ENCODE measurements at regions not wholly inside any gene's neighbourhood (a gene's known extent, or its start where the extent isn't known, plus 50 kb on each side); places are given as distances from the start of the nearest gene placed in this dataset.

GRCh38 chr13:111614009-111614408, 293.6 kb downstream of the TEX29 start:
- Mint-ChIP-seq H3K9me3 (no peaks in the 10 kb centered on the region), H3K27ac (no peak overlapping the region), H3K36me3 (ENCODE audit: low read depth) (no peaks in the 10 kb centered on the region), H3K4me1 (no peaks in the 10 kb centered on the region), H3K4me3 (no peak overlapping the region), H3K27me3 (no peaks in the 10 kb centered on the region)
- ATAC-seq (ENCODE audit: low read depth) (no peak), DNase-seq (no peak)
- no peak for TF ChIP-seq CTCF (IDR thresholded peaks at IDR 0.05)
- intact Hi-C loops (cut with micrococcal nuclease) = no loop called here
- CTCF ChIA-PET = no interaction called here
- POLR2A ChIA-PET = no interaction called here

- H3K4me3 Mint-ChIP-seq = no peak overlapping the region
- DNase-seq (no peak), ATAC-seq (ENCODE audit: low read depth) (no peak)
- H3K4me1 Mint-ChIP-seq = no peaks in the 10 kb centered on the region
- ChIA-PET POLR2A (no interaction called here), CTCF (no interaction called here)
- intact Hi-C loops (cut with micrococcal nuclease) = no loop called here
- no peaks in the 10 kb centered on the region for H3K9me3 Mint-ChIP-seq
- no peak overlapping the region for H3K27ac Mint-ChIP-seq
- no peaks in the 10 kb centered on the region for H3K27me3 Mint-ChIP-seq
- TF ChIP-seq CTCF (IDR thresholded peaks at IDR 0.05) = no peak
- H3K36me3 Mint-ChIP-seq (ENCODE audit: low read depth) = no peaks in the 10 kb centered on the region
These were observed 294.2 kb downstream of the TEX29 start for GRCh38 chr13:111614613-111615012.

- intact Hi-C loops (cut with micrococcal nuclease) = no loop called here
- no peak for ATAC-seq (ENCODE audit: low read depth)
- Mint-ChIP-seq H3K27me3 (no peaks in the 10 kb centered on the region), H3K27ac (no peak overlapping the region), H3K4me3 (no peak overlapping the region), H3K4me1 (no peaks in the 10 kb centered on the region), H3K36me3 (ENCODE audit: low read depth) (no peaks in the 10 kb centered on the region), H3K9me3 (no peaks in the 10 kb centered on the region)
- ChIA-PET POLR2A (no interaction called here), CTCF (no interaction called here)
- no peak for DNase-seq
- TF ChIP-seq CTCF (IDR thresholded peaks at IDR 0.05) = no peak
These were observed 295.8 kb downstream of the TEX29 start for GRCh38 chr13:111616203-111616602.

DNA sequence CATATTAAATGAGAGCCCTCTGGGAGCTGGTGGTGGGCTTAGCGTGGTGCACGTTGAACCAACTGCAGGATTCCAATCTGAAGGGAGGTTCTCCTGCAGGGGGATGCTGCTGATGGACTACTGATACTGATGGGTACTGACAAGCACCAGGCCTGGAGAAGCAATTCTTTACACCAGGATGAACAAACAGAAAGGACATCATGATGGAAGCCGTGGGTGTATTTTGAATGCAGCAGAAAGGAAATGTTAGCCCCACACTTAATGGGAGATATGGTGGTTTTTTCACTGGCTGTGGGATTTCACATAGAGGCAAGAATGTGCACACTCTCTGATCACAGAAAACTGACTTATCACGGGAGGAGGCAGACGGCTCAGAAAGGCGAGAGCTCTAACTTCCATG, 299.7 kb downstream of the TEX29 start:
- intact Hi-C loops (cut with micrococcal nuclease) = no loop called here
- no peak overlapping the region for H3K4me3 Mint-ChIP-seq
- POLR2A ChIA-PET = no interaction called here

DNA sequence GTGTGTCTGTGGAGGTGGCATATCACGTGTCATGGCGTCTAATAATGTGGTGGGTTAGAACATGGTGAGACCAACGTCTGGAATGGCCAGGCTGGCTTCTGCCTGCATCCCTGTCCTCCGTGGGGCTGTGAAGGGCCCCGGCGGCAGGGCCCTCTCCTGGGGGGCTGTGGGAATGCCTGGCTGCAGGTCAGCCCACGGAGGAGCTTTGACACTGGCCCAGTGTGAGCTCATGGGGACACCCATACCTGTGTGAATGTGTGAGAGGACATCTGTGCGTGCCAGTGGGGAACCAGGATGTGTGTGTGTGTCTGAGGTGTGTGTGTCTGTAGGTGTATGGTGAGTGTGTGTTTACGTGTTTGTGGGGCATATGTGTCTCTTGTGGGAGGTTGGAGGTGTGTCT, 300.1 kb downstream of the TEX29 start:
- Mint-ChIP-seq H3K36me3 (ENCODE audit: low read depth) (no peaks in the 10 kb centered on the region), H3K4me3 (no peak overlapping the region), H3K27ac (no peak overlapping the region), H3K4me1 (no peaks in the 10 kb centered on the region), H3K9me3 (no peaks in the 10 kb centered on the region), H3K27me3 (no peaks in the 10 kb centered on the region)
- ATAC-seq (ENCODE audit: low read depth) (no peak), DNase-seq (no peak)
- no peak for TF ChIP-seq CTCF (IDR thresholded peaks at IDR 0.05)
- intact Hi-C loops (cut with micrococcal nuclease) = no loop called here
- CTCF ChIA-PET = no interaction called here
- POLR2A ChIA-PET = no interaction called here

More for the DNA sequence above, 299.7 kb downstream of the TEX29 start:
- TF ChIP-seq CTCF (IDR thresholded peaks at IDR 0.05) = no peak
- no peak for ATAC-seq (ENCODE audit: low read depth)
- Mint-ChIP-seq H3K27me3 (no peaks in the 10 kb centered on the region), H3K36me3 (ENCODE audit: low read depth) (no peaks in the 10 kb centered on the region), H3K27ac (no peak overlapping the region), H3K4me1 (no peaks in the 10 kb centered on the region), H3K9me3 (no peaks in the 10 kb centered on the region)
- CTCF ChIA-PET = no interaction called here
- DNase-seq = no peak
